ENCODE measurements at regions not wholly inside any gene's neighbourhood (a gene's known extent, or its start where the extent isn't known, plus 50 kb on each side); places are given as distances from the start of the nearest gene placed in this dataset.

DNA sequence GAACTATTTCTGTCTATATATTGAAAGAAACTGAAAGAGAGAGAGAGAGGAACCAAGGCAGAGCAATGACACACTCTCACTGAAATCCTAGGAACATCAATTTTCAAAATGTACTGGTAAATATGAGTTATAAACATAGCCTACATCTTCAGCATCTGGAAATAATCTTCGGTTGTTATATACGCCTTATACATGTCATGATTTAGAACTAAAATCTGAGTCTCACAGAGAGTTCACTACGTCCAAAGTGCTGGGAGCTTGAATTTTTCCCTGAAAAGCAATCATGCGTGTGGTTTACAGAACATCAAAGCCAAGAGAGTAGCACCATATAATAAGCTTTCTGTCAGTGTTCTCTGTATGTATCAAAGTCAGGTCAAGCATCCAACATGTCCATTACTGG, 420.0 kb upstream of the CBLB start:
- no peak overlapping the region for H3K4me3 ChIP-seq (ENCODE audit: low read depth, low read length)
- TF ChIP-seq, protein P1, sequence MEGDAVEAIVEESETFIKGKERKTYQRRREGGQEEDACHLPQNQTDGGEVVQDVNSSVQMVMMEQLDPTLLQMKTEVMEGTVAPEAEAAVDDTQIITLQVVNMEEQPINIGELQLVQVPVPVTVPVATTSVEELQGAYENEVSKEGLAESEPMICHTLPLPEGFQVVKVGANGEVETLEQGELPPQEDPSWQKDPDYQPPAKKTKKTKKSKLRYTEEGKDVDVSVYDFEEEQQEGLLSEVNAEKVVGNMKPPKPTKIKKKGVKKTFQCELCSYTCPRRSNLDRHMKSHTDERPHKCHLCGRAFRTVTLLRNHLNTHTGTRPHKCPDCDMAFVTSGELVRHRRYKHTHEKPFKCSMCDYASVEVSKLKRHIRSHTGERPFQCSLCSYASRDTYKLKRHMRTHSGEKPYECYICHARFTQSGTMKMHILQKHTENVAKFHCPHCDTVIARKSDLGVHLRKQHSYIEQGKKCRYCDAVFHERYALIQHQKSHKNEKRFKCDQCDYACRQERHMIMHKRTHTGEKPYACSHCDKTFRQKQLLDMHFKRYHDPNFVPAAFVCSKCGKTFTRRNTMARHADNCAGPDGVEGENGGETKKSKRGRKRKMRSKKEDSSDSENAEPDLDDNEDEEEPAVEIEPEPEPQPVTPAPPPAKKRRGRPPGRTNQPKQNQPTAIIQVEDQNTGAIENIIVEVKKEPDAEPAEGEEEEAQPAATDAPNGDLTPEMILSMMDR (IDR thresholded peaks at IDR 0.05; ENCODE audit: borderline replicate concordance, insufficient read depth, low read depth, low read length), result no peak

DNA sequence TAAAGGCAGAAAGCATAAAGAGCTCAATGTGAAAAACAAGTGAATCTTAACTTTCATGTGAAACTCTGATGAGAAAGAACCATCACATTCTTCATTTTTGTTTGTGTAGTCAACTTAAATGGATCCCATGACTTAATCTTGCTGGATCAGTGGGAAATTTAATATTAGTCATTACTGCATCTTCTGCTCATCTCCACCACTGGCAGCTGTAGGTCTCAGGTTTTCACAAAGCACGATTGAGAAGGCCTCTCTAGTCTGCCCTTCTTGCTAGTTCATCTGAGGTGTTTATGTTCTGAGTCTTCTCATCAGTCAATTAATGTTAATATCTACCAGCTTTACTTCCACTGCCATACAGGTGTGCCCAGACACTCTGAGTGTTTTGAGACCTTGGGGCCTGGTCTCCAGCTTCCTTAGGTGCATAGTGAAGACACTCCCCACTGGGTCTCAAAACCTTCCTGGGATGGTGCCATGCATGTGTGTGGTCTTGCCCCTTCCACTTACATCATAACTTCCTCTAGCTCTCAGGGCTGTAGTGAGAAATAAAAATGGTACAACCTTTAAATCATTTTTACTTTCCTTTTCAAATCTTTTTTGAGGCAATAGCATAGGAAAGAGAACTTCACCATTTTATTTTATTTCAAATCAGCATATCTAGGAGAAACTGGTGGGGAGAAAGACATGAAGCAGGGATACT, 421.6 kb upstream of the CBLB start:
- TF ChIP-seq, protein P1 (IDR thresholded peaks at IDR 0.05; ENCODE audit: borderline replicate concordance, insufficient read depth, low read depth, low read length), result no peak
- no peak overlapping the region for H3K4me3 ChIP-seq (ENCODE audit: low read depth, low read length)

DNA sequence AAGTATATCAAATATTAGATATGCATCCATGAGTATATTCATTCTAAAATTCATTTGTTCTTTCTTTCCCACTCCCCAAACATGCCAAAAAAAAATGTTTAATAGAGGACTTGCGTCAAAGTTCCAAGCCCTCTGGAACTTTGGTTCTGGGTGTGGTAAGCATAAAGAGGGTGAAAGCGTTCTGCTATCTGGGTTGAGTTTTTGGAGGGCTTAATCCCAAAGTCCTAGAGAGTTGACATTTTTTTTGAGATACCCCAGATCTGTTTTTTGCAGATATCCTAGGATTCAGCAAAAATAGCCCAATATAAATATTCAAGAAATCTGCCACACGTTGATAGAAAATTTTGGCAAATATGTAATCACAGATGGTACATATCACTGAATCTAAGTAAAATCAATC, 424.3 kb upstream of the CBLB start:
- TF ChIP-seq, protein P1 (IDR thresholded peaks at IDR 0.05; ENCODE audit: borderline replicate concordance, insufficient read depth, low read depth, low read length), result no peak
- no peak overlapping the region for H3K4me3 ChIP-seq (ENCODE audit: low read depth, low read length)

DNA sequence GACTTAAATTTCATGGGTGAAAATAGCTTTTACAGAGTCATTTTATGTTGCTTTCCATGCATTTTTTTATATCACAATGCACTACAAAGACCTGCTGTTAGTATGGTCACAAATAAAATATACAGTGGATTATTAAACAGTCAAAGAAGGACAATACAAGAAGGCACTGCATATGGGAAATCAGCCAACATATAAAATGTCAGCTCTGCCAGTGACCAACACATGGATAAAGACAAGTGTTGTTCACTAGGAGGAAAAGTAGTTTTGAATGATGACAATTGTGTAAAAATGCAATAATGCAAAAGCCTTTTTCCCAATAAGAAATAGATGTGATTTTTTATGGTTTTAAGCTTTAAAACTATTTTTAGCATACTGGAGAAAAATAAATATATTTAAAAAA, 425.3 kb upstream of the CBLB start:
- TF ChIP-seq, protein P1 (IDR thresholded peaks at IDR 0.05; ENCODE audit: borderline replicate concordance, insufficient read depth, low read depth, low read length), result no peak
- H3K4me3 ChIP-seq (ENCODE audit: low read depth, low read length), result no peak overlapping the region

DNA sequence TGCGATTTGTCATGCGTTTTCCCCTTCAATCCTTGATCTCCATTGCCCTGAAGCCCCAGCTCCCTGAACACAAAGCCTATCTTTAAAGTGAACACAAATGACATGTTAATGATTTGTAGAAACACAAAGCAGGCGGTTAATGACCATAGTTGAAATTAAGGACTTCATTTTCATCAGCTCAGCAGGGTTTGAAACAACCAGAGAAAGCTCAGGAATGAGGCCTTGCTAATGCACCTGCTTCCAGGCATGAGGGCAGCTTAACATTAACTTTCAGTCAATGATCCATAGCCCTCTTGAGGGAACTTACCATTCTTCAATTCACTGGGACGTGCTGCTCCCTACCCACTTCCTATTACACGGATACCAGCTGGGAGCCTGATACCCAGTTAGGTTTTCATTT, 427.2 kb upstream of the CBLB start:
- no peak overlapping the region for H3K4me3 ChIP-seq (ENCODE audit: low read depth, low read length)
- TF ChIP-seq, protein P1 (IDR thresholded peaks at IDR 0.05; ENCODE audit: borderline replicate concordance, insufficient read depth, low read depth, low read length), result no peak

DNA sequence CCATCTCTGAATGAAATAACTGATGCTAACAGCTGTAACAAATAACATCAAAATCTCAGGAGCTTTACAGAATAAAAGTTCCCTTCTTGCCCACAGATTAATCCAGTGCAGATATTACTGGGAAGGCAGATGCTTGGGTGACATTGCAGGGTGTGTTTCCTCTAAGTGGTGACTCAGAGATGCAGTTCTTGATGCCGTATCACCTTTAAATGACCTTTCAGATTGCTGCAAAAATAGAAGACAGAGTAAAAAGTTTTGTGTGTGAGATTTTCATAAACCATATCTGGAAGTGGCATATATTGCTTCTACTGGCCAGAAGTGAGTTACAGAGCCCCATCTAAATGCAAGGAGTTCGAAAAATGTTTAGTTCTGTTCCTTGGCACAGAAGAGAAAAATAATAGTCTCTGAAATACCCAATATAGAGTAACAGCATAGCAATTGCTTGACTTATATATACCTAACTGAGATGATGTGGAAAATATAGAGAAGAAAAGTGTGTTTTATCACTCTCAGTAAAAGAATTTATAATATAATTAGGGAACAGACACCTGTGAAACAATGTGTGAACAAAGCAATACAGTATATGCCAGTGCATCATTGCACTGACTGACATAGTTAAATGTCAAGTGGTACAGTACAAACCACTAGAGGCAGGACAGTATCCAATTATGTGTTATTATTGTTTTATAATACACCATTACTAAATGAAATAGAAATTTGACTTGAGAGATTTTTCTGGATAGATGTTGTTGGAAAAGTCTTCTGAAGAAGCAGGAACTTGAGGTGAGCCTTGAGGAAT, 430.7 kb upstream of the CBLB start:
- no peak overlapping the region for H3K4me3 ChIP-seq (ENCODE audit: low read depth, low read length)
- TF ChIP-seq, protein P1 (IDR thresholded peaks at IDR 0.05; ENCODE audit: borderline replicate concordance, insufficient read depth, low read depth, low read length), result no peak
